Upper lobe of left lung (tissue), 6 donors: ENCODE measurements at regions not wholly inside any gene's neighbourhood (a gene's known extent, or its start where the extent isn't known, plus 50 kb on each side); places are given as distances from the start of the nearest gene placed in this dataset.

Experiments
- ATAC-seq, 2 donors: fragments of 200-7000 bp; cut with Tn5 transposase; one replicate each; pipeline ENCODE4 v1.9.1; 2022; ENCODE audit warnings: mild to moderate bottlenecking in 2 of 2, moderate library complexity in 2 of 2; ENCODE audit not compliant: low FRiP score in 2 of 2
- DNase-seq, 2 donors: peaks; one replicate each; pipeline ENCODE4 v3.0.0-alpha.2; 2019 to 2020
- H3K27ac ChIP-seq, 4 donors: fragments of 200-600 bp; sonication (generic); one replicate each; pipeline ENCODE4 v1.5.1; 2016 to 2019
- H3K27me3 ChIP-seq, 4 donors: fragments of 200-600 bp; sonication (generic); one replicate each; pipeline ENCODE4 v1.5.1; 2017 to 2019
- H3K36me3 ChIP-seq, 4 donors: fragments of 200-600 bp; sonication (generic); one replicate each; pipeline ENCODE4 v1.5.1; 2016 to 2019
- H3K4me1 ChIP-seq, 4 donors: fragments of 200-600 bp; sonication (generic); one replicate each; pipeline ENCODE4 v1.5.1; 2018 to 2019
- H3K4me3 ChIP-seq, 4 donors: fragments of 200-600 bp; sonication (generic); one replicate each; pipeline ENCODE4 v1.5.1; 2017 to 2019; ENCODE audit warnings: mild to moderate bottlenecking in 2 of 4, moderate library complexity in 1 of 4
- H3K9me3 ChIP-seq, 4 donors: fragments of 200-600 bp; sonication (generic); one replicate each; pipeline ENCODE4 v1.5.1; 2018 to 2019
- CTCF ChIP-seq, 6 experiments: fragments of 450-650 bp in 4 of 6; fragments of 200-600 bp in 2 of 6; sonication (generic) in 2 of 6; IDR thresholded peaks; one replicate each; pipeline ENCODE4 v1.5.1; 2016 to 2019; ENCODE audit warnings: antibody characterized with exemption in 6 of 6
- EP300 ChIP-seq, 4 donors: sonication (generic); formaldehyde crosslinking; IDR thresholded peaks; one replicate each; pipeline ENCODE4 v1.5.1; 2017; ENCODE audit warnings: antibody characterized with exemption in 4 of 4, control low read depth in 2 of 4
- POLR2A ChIP-seq, 4 donors: fragments of 450-650 bp; IDR thresholded peaks; one replicate each; pipeline ENCODE4 v1.5.1; 2016 to 2017; ENCODE audit warnings: antibody characterized with exemption in 4 of 4, mild to moderate bottlenecking in 2 of 4
- POLR2AphosphoS5 ChIP-seq, 2 donors: sonication (generic); formaldehyde crosslinking; IDR thresholded peaks; one replicate each; pipeline ENCODE4 v1.5.1; 2017; ENCODE audit warnings: antibody characterized with exemption in 2 of 2
- WGBS, 2 donors: methylation state at CpG; one replicate each; pipeline ENCODE4 v1.1.5; 2017 to 2018; 5-methylcytosine and 5-hydroxymethylcytosine counted together
- donor health status: DM: no; HTN: no; CAD: no; lungs with moderate emphysema.
- donor health status: DM: no; HTN: yes; CAD: no; lungs with severe emphysema.

- ATAC-seq: no peak
- no peak for DNase-seq
- Histone ChIP-seq H3K27me3 (no peaks in the 10 kb centered on the region), H3K36me3 (no peaks in the 10 kb centered on the region), H3K9me3 (no peaks in the 10 kb centered on the region), H3K4me1 (no peaks in the 10 kb centered on the region), H3K27ac (no peak overlapping the region), H3K4me3 (no peak overlapping the region)
- 23 to 29% methylated on average over 2 of the region's 2 CpGs for WGBS, 2 donors
- TF ChIP-seq POLR2AphosphoS5 (IDR thresholded peaks at IDR 0.05): no peak
- no peak for TF ChIP-seq EP300 (IDR thresholded peaks at IDR 0.05)
- no peak for TF ChIP-seq POLR2A (IDR thresholded peaks at IDR 0.05)
- TF ChIP-seq CTCF (IDR thresholded peaks at IDR 0.05): no peak
These were observed 103.5 kb upstream of the AJAP1 start for GRCh38 chr1:4550941-4551340.

GRCh38 chr1:4551706-4552105 lies 102.7 kb upstream of the AJAP1 start:
- Histone ChIP-seq H3K4me1 (no peaks in the 10 kb centered on the region), H3K27me3 (no peaks in the 10 kb centered on the region), H3K4me3 (no peak overlapping the region), H3K36me3 (no peaks in the 10 kb centered on the region), H3K9me3 (no peaks in the 10 kb centered on the region), H3K27ac (no peak overlapping the region)
- 58% methylated on average over 6 of the region's 6 CpGs for WGBS, 2 donors
- ATAC-seq (no peak), DNase-seq (no peak)
- no peak for TF ChIP-seq POLR2A (IDR thresholded peaks at IDR 0.05)

- Histone ChIP-seq H3K9me3 (no peaks in the 10 kb centered on the region), H3K27ac (no peak overlapping the region), H3K36me3 (no peaks in the 10 kb centered on the region), H3K27me3 (no peaks in the 10 kb centered on the region), H3K4me3 (no peak overlapping the region), H3K4me1 (no peaks in the 10 kb centered on the region)
- DNase-seq (no peak), ATAC-seq (no peak)
- WGBS, 2 donors: 70 to 100% methylated on average over 2 to 4 of the region's 4 CpGs
- TF ChIP-seq CTCF (IDR thresholded peaks at IDR 0.05) (no peak), POLR2A (IDR thresholded peaks at IDR 0.05) (no peak), POLR2AphosphoS5 (IDR thresholded peaks at IDR 0.05) (no peak), EP300 (IDR thresholded peaks at IDR 0.05) (no peak)
These were observed 100.6 kb upstream of the AJAP1 start for GRCh38 chr1:4553761-4554160.

GRCh38 chr1:4554271-4554865 lies 100.0 kb upstream of the AJAP1 start:
- no peaks in the 10 kb centered on the region for H3K27me3 ChIP-seq
- no peak for TF ChIP-seq EP300 (IDR thresholded peaks at IDR 0.05)
- H3K4me3 ChIP-seq: no peak overlapping the region
- WGBS, 2 donors: 75 to 87% methylated on average over 12 of the region's 12 CpGs
- no peaks in the 10 kb centered on the region for H3K4me1 ChIP-seq
- ATAC-seq: no peak
- no peaks in the 10 kb centered on the region for H3K36me3 ChIP-seq
- H3K27ac ChIP-seq: no peak overlapping the region
- no peaks in the 10 kb centered on the region for H3K9me3 ChIP-seq
- no peak for DNase-seq

GRCh38 chr1:4557949-4558348 lies 96.5 kb upstream of the AJAP1 start:
- TF ChIP-seq CTCF (IDR thresholded peaks at IDR 0.05) (no peak), POLR2AphosphoS5 (IDR thresholded peaks at IDR 0.05) (no peak), POLR2A (IDR thresholded peaks at IDR 0.05) (no peak), EP300 (IDR thresholded peaks at IDR 0.05) (no peak)
- no peak for DNase-seq
- no peak for ATAC-seq
- Histone ChIP-seq H3K4me1 (no peaks in the 10 kb centered on the region), H3K36me3 (no peaks in the 10 kb centered on the region), H3K4me3 (no peak overlapping the region), H3K27ac (no peak overlapping the region), H3K9me3 (no peaks in the 10 kb centered on the region), H3K27me3 (no peaks in the 10 kb centered on the region)
- 60 to 69% methylated on average over 5 of the region's 5 CpGs for WGBS, 2 donors

- WGBS, 2 donors: 14 to 23% methylated on average over 5 to 10 of the region's 10 CpGs
- DNase-seq: no peak
- H3K27me3 ChIP-seq: no peaks in the 10 kb centered on the region
These were observed 93.2 kb upstream of the AJAP1 start for GRCh38 chr1:4561205-4561604.

More at GRCh38 chr1:4561205-4561604, 93.2 kb upstream of the AJAP1 start:
- Histone ChIP-seq H3K36me3 (no peaks in the 10 kb centered on the region), H3K4me1 (no peaks in the 10 kb centered on the region), H3K27ac (no peak overlapping the region), H3K4me3 (no peak overlapping the region), H3K9me3 (no peaks in the 10 kb centered on the region)
- no peak for TF ChIP-seq EP300 (IDR thresholded peaks at IDR 0.05)
- no peak for TF ChIP-seq POLR2A (IDR thresholded peaks at IDR 0.05)
- TF ChIP-seq CTCF (IDR thresholded peaks at IDR 0.05): no peak
- no peak for TF ChIP-seq POLR2AphosphoS5 (IDR thresholded peaks at IDR 0.05)
- no peak for ATAC-seq
